ENCODE measurements at regions not wholly inside any gene's neighbourhood (a gene's known extent, or its start where the extent isn't known, plus 50 kb on each side); places are given as distances from the start of the nearest gene placed in this dataset.
A peak's percentile ranks its signal among the peaks of the same experiment; 100 is the strongest.

DNA sequence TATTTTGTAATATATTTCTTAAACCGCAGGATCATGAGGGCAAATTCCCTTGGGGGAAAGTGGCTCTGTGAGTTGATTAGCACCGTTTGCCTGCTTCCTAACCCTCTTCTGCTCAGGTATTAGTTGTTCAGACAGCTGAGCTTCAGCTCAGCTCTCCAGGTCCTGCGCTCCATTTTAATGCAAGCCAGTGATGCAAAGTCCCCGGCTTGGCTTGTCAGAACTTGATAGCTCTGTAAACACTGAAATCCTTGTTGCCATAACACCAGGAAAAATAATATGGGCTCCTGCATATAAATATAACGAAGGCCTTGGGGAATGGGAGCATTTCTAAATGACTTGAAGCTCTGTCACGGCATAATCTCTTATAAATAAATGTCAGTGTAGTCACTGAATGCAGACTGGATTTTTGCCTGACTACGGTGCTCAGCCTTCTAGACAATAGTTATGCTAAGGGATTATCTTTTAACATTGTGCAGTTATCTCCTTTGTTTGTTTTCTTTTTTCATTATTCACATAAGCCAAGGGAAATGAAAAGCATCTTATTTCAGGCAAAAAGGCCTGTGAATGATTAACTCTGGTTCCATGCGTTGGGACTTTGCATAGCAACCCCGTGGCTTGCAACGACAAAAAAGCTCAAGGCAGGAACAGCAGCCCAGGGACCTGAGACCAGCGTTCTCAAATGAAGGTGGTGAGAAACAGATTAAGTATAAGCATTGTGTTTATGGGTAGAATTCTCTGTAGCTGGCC is 253.2 kb downstream of the SPRY1 start:
- H3K36me3 ChIP-seq (ENCODE audit: insufficient read depth, low read length) = no peaks in the 10 kb centered on the region
- H3K9ac ChIP-seq (ENCODE audit: low read length) = peak overlapping the region; percentile 43
- H3F3A ChIP-seq (ENCODE audit: insufficient read depth, low read length) = no peaks in the 10 kb centered on the region
- H3K9me3 ChIP-seq (ENCODE audit: low read length) = no peaks in the 10 kb centered on the region
- no peaks in the 10 kb centered on the region for H3K27me3 ChIP-seq (ENCODE audit: insufficient read depth, low read length)
- peak overlapping the region; percentile 69 for H3K4me2 ChIP-seq (ENCODE audit: low read length)
- H3K4me3 ChIP-seq (ENCODE audit: low read depth, low read length, poor library complexity, severe bottlenecking) = peak overlapping the region; percentile 37
- H3K4me1 ChIP-seq (ENCODE audit: insufficient read depth, low read length, severe bottlenecking) = peaks cover 32% of the 10 kb centered on the region
- peak overlapping the region; percentile 88 for H3K27ac ChIP-seq (ENCODE audit: low read depth, low read length, poor library complexity, severe bottlenecking)
- no peaks in the 10 kb centered on the region for H3K79me2 ChIP-seq (ENCODE audit: insufficient read depth, low read length)
- peak overlapping the region; percentile 68 for H2AFZ ChIP-seq (ENCODE audit: low read length)
- H3K9me2 ChIP-seq (ENCODE audit: low read depth, low read length) = no peaks in the 10 kb centered on the region
- TF ChIP-seq, protein P1, sequence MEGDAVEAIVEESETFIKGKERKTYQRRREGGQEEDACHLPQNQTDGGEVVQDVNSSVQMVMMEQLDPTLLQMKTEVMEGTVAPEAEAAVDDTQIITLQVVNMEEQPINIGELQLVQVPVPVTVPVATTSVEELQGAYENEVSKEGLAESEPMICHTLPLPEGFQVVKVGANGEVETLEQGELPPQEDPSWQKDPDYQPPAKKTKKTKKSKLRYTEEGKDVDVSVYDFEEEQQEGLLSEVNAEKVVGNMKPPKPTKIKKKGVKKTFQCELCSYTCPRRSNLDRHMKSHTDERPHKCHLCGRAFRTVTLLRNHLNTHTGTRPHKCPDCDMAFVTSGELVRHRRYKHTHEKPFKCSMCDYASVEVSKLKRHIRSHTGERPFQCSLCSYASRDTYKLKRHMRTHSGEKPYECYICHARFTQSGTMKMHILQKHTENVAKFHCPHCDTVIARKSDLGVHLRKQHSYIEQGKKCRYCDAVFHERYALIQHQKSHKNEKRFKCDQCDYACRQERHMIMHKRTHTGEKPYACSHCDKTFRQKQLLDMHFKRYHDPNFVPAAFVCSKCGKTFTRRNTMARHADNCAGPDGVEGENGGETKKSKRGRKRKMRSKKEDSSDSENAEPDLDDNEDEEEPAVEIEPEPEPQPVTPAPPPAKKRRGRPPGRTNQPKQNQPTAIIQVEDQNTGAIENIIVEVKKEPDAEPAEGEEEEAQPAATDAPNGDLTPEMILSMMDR (IDR thresholded peaks at IDR 0.05; ENCODE audit: low read length) = no peak
- no peak for TF ChIP-seq EZH2 (IDR thresholded peaks at IDR 0.05; ENCODE audit: borderline replicate concordance, low read length)
- no peaks in the 10 kb centered on the region for H4K20me1 ChIP-seq (ENCODE audit: insufficient read depth, low read length)

DNA sequence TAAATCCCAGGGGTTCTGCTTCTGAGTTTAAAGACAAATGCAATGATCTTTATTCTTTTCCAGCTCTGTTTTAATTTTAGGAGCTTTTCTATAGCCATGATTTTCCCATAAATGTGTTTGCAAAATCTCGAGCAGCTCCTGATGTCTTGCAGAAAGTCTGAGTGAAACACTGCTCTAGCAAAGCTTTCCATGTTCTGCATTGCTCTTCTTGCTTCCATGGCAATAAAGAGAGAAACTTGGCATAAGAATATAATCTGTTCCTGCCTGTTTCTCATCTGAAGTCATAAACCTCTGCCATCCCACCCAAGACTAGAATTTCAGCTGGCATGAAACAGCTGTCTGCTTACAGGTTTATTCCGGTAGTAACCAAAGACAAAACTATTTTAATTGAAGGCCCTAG is 254.5 kb downstream of the SPRY1 start:
- no peaks in the 10 kb centered on the region for H3F3A ChIP-seq (ENCODE audit: insufficient read depth, low read length)
- no peak overlapping the region for H2AFZ ChIP-seq (ENCODE audit: low read length)
- H3K9me2 ChIP-seq (ENCODE audit: low read depth, low read length) = no peaks in the 10 kb centered on the region
- H3K4me3 ChIP-seq (ENCODE audit: low read depth, low read length, poor library complexity, severe bottlenecking) = no peak overlapping the region
- no peak overlapping the region for H3K4me2 ChIP-seq (ENCODE audit: low read length)
- H3K9me3 ChIP-seq (ENCODE audit: low read length) = 0 out of 2 replicates have a peak, but pooled peaks cover 4% of the 10 kb centered on the region
- no peaks in the 10 kb centered on the region for H4K20me1 ChIP-seq (ENCODE audit: insufficient read depth, low read length)
- peaks cover 29% of the 10 kb centered on the region for H3K4me1 ChIP-seq (ENCODE audit: insufficient read depth, low read length, severe bottlenecking)
- H3K36me3 ChIP-seq (ENCODE audit: insufficient read depth, low read length) = no peaks in the 10 kb centered on the region
- H3K27ac ChIP-seq (ENCODE audit: low read depth, low read length, poor library complexity, severe bottlenecking) = no peak overlapping the region
- no peak overlapping the region for H3K9ac ChIP-seq (ENCODE audit: low read length)
- TF ChIP-seq, protein P1 (IDR thresholded peaks at IDR 0.05; ENCODE audit: low read length) = no peak
- no peak for TF ChIP-seq EZH2 (IDR thresholded peaks at IDR 0.05; ENCODE audit: borderline replicate concordance, low read length)
- H3K27me3 ChIP-seq (ENCODE audit: insufficient read depth, low read length) = no peaks in the 10 kb centered on the region
- no peaks in the 10 kb centered on the region for H3K79me2 ChIP-seq (ENCODE audit: insufficient read depth, low read length)

DNA sequence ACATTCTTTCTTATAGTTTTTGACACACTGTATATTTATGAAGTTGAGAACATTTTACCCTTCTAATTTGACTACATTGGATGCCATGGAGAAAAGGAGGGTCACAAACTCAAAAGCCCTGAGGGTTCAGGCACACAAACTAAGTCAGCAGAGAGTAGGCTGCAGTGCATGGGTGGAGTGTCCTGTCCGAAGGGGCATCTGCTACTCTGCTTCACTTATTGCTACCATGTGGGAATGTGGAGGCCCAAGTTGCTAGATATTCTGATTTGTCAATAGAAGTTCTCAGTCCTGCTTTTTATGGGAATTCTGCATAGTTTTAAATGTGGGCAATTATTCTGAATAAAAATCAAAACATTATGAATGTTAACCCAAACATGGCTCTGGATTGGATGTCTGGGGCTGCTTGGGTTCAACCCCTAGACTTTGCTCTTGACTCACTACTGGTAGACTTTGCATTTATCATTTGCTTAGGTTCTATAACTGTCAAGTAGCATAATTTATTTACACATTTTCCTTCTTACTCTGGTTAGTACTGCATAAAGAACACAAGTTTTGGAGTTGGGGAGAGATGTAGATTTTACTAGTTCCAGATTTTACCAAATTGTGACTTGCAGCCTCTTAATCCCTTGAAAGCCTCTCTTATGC is 255.1 kb downstream of the SPRY1 start:
- Histone ChIP-seq H3K9ac (ENCODE audit: low read length) (no peak overlapping the region), H3K4me1 (ENCODE audit: insufficient read depth, low read length, severe bottlenecking) (peaks cover 29% of the 10 kb centered on the region), H3F3A (ENCODE audit: insufficient read depth, low read length) (no peaks in the 10 kb centered on the region), H3K9me2 (ENCODE audit: low read depth, low read length) (no peaks in the 10 kb centered on the region), H4K20me1 (ENCODE audit: insufficient read depth, low read length) (no peaks in the 10 kb centered on the region), H3K36me3 (ENCODE audit: insufficient read depth, low read length) (no peaks in the 10 kb centered on the region), H3K4me2 (ENCODE audit: low read length) (no peak overlapping the region), H3K27me3 (ENCODE audit: insufficient read depth, low read length) (no peaks in the 10 kb centered on the region), H3K9me3 (ENCODE audit: low read length) (peaks cover 10% of the 10 kb centered on the region; the same call in 1 of the 2 replicates), H3K4me3 (ENCODE audit: low read depth, low read length, poor library complexity, severe bottlenecking) (no peak overlapping the region), H3K27ac (ENCODE audit: low read depth, low read length, poor library complexity, severe bottlenecking) (no peak overlapping the region), H2AFZ (ENCODE audit: low read length) (no peak overlapping the region), H3K79me2 (ENCODE audit: insufficient read depth, low read length) (no peaks in the 10 kb centered on the region)
- TF ChIP-seq, protein P1 (IDR thresholded peaks at IDR 0.05; ENCODE audit: low read length) = no peak
- no peak for TF ChIP-seq EZH2 (IDR thresholded peaks at IDR 0.05; ENCODE audit: borderline replicate concordance, low read length)
